Mesendoderm (in vitro differentiated cells): ENCODE measurements at regions not wholly inside any gene's neighbourhood (a gene's known extent, or its start where the extent isn't known, plus 50 kb on each side); places are given as distances from the start of the nearest gene placed in this dataset.

Experiments used
- DNase-seq: peaks from one replicate; pipeline ENCODE4 v3.0.0; 2013
- H2AK5ac ChIP-seq: 2 replicates; pipeline ENCODE4 v1.6.1; 2013; ENCODE audit warnings: low read length, inconsistent platforms
- H2BK120ac ChIP-seq: 2 replicates; pipeline ENCODE4 v1.6.1; 2013; ENCODE audit warnings: low read depth, mild to moderate bottlenecking, low read length, moderate library complexity, mixed read lengths
- H2BK15ac ChIP-seq: replicated peaks from 2 replicates; pipeline ENCODE4 v1.6.1; 2013; ENCODE audit warnings: low read depth, mild to moderate bottlenecking, moderate library complexity
- H2BK5ac ChIP-seq: 2 replicates; pipeline ENCODE4 v1.6.1; 2013; ENCODE audit warnings: low read length, inconsistent platforms
- H3K18ac ChIP-seq: 2 replicates; pipeline ENCODE4 v1.6.1; 2013; ENCODE audit warnings: mild to moderate bottlenecking, low read length, mixed read lengths
- H3K23ac ChIP-seq: one replicate; pipeline ENCODE4 v1.6.1; 2013; ENCODE audit warnings: low read length
- H3K27ac ChIP-seq: 2 replicates; pipeline ENCODE4 v1.5.1; 2013; ENCODE audit warnings: low read depth, mild to moderate bottlenecking, inconsistent platforms, low read length, moderate library complexity
- H3K27me3 ChIP-seq: 2 replicates; pipeline ENCODE4 v1.6.1; 2013; ENCODE audit warnings: low read length, control low read depth, mild to moderate bottlenecking, inconsistent platforms; ENCODE audit not compliant: insufficient read depth, poor library complexity
- H3K36me3 ChIP-seq: 2 replicates; pipeline ENCODE4 v1.6.1; 2013; ENCODE audit warnings: low read length, inconsistent platforms; ENCODE audit not compliant: control insufficient read depth, insufficient read depth
- H3K4ac ChIP-seq: one replicate; pipeline ENCODE4 v1.6.1; 2013; ENCODE audit warnings: low read depth, mild to moderate bottlenecking, low read length, moderate library complexity
- H3K4me1 ChIP-seq: 2 replicates; pipeline ENCODE4 v1.6.1; 2013; ENCODE audit warnings: low read depth, low read length, inconsistent platforms; ENCODE audit not compliant: control insufficient read depth
- H3K4me2 ChIP-seq: 2 replicates; pipeline ENCODE4 v1.6.1; 2013; ENCODE audit warnings: low read length
- H3K4me3 ChIP-seq: 2 replicates; pipeline ENCODE4 v1.5.1; 2013; ENCODE audit warnings: mild to moderate bottlenecking, low read length
- H3K56ac ChIP-seq: one replicate; pipeline ENCODE4 v1.6.1; 2013; ENCODE audit warnings: low read length
- H3K79me1 ChIP-seq: 2 replicates; pipeline ENCODE4 v1.6.1; 2013; ENCODE audit warnings: low read length, inconsistent platforms
- H3K79me2 ChIP-seq: 2 replicates; pipeline ENCODE4 v1.6.1; 2013; ENCODE audit warnings: mild to moderate bottlenecking, low read length; ENCODE audit not compliant: control insufficient read depth, insufficient read depth
- H3K9ac ChIP-seq: 2 replicates; pipeline ENCODE4 v1.6.1; 2013; ENCODE audit warnings: low read length, inconsistent platforms
- H4K5ac ChIP-seq: one replicate; pipeline ENCODE4 v1.6.1; 2013; ENCODE audit warnings: low read length
- H4K8ac ChIP-seq: one replicate; pipeline ENCODE4 v1.6.1; 2013; ENCODE audit warnings: low read depth, mild to moderate bottlenecking, control low read depth, low read length, moderate library complexity
- WGBS: extraction: QIAGEN DNeasy Blood & Tissue Kit; methylation state at CpG from one replicate; pipeline ENCODE4 v1.1.7; 2013; ENCODE audit warnings: low lambda C conversion rate, missing lambda C conversion rate; ENCODE audit not compliant: insufficient coverage; ENCODE audit errors: extremely low coverage; 5-methylcytosine and 5-hydroxymethylcytosine counted together

- no peak overlapping the region for H2BK15ac ChIP-seq
- no peak overlapping the region for H3K27ac ChIP-seq
- no peak overlapping the region for H3K9ac ChIP-seq
- H2BK5ac ChIP-seq = no peak overlapping the region
- no peak overlapping the region for H3K23ac ChIP-seq
- H2AK5ac ChIP-seq = no peak overlapping the region
- DNase-seq = no peak
- H3K36me3 ChIP-seq = no peaks in the 10 kb centered on the region
- no peak overlapping the region for H3K4ac ChIP-seq
- no peak overlapping the region for H3K56ac ChIP-seq
- no CpG with 5 or more reads among the region's 2 CpGs for WGBS
- H4K5ac ChIP-seq = no peak overlapping the region
- H3K18ac ChIP-seq = no peak overlapping the region
- H3K4me3 ChIP-seq = no peak overlapping the region
- H3K4me1 ChIP-seq = no peaks in the 10 kb centered on the region
- no peak overlapping the region for H4K8ac ChIP-seq
- no peaks in the 10 kb centered on the region for H3K79me2 ChIP-seq
- H3K27me3 ChIP-seq = no peaks in the 10 kb centered on the region
- no peak overlapping the region for H3K4me2 ChIP-seq
- no peak overlapping the region for H2BK120ac ChIP-seq
- no peaks in the 10 kb centered on the region for H3K79me1 ChIP-seq
Observed at GRCh38 chr10:58996866-58997265, 179.6 kb upstream of the PHYHIPL start.

GRCh38 chr10:58998924-58999713, 177.3 kb upstream of the PHYHIPL start:
- H4K8ac ChIP-seq = no peak overlapping the region
- no peak for DNase-seq

GRCh38 chr10:59000162-59000825, 176.1 kb upstream of the PHYHIPL start:
- Histone ChIP-seq H2BK5ac (no peak overlapping the region), H3K79me2 (no peaks in the 10 kb centered on the region), H3K36me3 (no peaks in the 10 kb centered on the region), H4K8ac (no peak overlapping the region), H3K4me3 (no peak overlapping the region), H2AK5ac (no peak overlapping the region), H4K5ac (no peak overlapping the region), H3K27me3 (no peaks in the 10 kb centered on the region), H3K23ac (no peak overlapping the region), H2BK120ac (no peak overlapping the region), H3K4ac (no peak overlapping the region), H3K4me2 (no peak overlapping the region), H3K4me1 (no peaks in the 10 kb centered on the region), H3K27ac (no peak overlapping the region), H3K18ac (no peak overlapping the region), H3K56ac (no peak overlapping the region), H3K9ac (no peak overlapping the region), H3K79me1 (no peaks in the 10 kb centered on the region), H2BK15ac (no peak overlapping the region)
- whole genome bisulfite sequencing = no CpG with 5 or more reads among the region's 1 CpG
- no peak for DNase-seq

More at GRCh38 chr10:58998924-58999713, 177.3 kb upstream of the PHYHIPL start:
- Histone ChIP-seq H2AK5ac (no peak overlapping the region), H3K4me1 (no peaks in the 10 kb centered on the region), H3K36me3 (no peaks in the 10 kb centered on the region), H3K79me2 (no peaks in the 10 kb centered on the region), H3K9ac (no peak overlapping the region), H3K4me3 (no peak overlapping the region), H2BK5ac (no peak overlapping the region), H3K4ac (no peak overlapping the region), H4K5ac (no peak overlapping the region), H3K4me2 (no peak overlapping the region), H3K27ac (no peak overlapping the region), H2BK120ac (no peak overlapping the region), H3K23ac (no peak overlapping the region), H2BK15ac (no peak overlapping the region), H3K79me1 (no peaks in the 10 kb centered on the region), H3K27me3 (no peaks in the 10 kb centered on the region), H3K56ac (no peak overlapping the region), H3K18ac (no peak overlapping the region)
- WGBS = no CpG with 5 or more reads among the region's 8 CpGs

- H3K79me1 ChIP-seq = no peaks in the 10 kb centered on the region
- H2BK120ac ChIP-seq = no peak overlapping the region
- no peaks in the 10 kb centered on the region for H3K36me3 ChIP-seq
- H3K79me2 ChIP-seq = no peaks in the 10 kb centered on the region
- H2BK15ac ChIP-seq = no peak overlapping the region
- H3K27ac ChIP-seq = no peak overlapping the region
- DNase-seq = no peak
- no CpG with 5 or more reads among the region's 3 CpGs for WGBS
- no peak overlapping the region for H4K8ac ChIP-seq
- no peak overlapping the region for H4K5ac ChIP-seq
- H3K4me1 ChIP-seq = no peaks in the 10 kb centered on the region
- H2AK5ac ChIP-seq = no peak overlapping the region
- no peak overlapping the region for H3K4me3 ChIP-seq
- H3K18ac ChIP-seq = no peak overlapping the region
- H3K23ac ChIP-seq = no peak overlapping the region
- H3K56ac ChIP-seq = no peak overlapping the region
- H3K4me2 ChIP-seq = no peak overlapping the region
- H3K27me3 ChIP-seq = no peaks in the 10 kb centered on the region
- H3K9ac ChIP-seq = no peak overlapping the region
- no peak overlapping the region for H2BK5ac ChIP-seq
- H3K4ac ChIP-seq = no peak overlapping the region
Observed at GRCh38 chr10:59002011-59002410, 174.4 kb upstream of the PHYHIPL start.

GRCh38 chr10:59003203-59003602, 173.2 kb upstream of the PHYHIPL start:
- no peak for DNase-seq
- Histone ChIP-seq H4K5ac (no peak overlapping the region), H3K4ac (no peak overlapping the region), H3K56ac (no peak overlapping the region), H4K8ac (no peak overlapping the region), H3K23ac (no peak overlapping the region), H2AK5ac (no peak overlapping the region), H3K27me3 (no peaks in the 10 kb centered on the region), H3K79me2 (no peaks in the 10 kb centered on the region), H3K79me1 (no peaks in the 10 kb centered on the region), H2BK120ac (no peak overlapping the region), H3K36me3 (no peaks in the 10 kb centered on the region), H3K4me2 (no peak overlapping the region), H3K4me1 (no peaks in the 10 kb centered on the region), H2BK5ac (no peak overlapping the region), H3K18ac (no peak overlapping the region), H3K4me3 (no peak overlapping the region), H3K9ac (no peak overlapping the region), H3K27ac (no peak overlapping the region), H2BK15ac (no peak overlapping the region)
- no CpG with 5 or more reads among the region's 1 CpG for WGBS
